ENCODE measurements at regions not wholly inside any gene's neighbourhood (a gene's known extent, or its start where the extent isn't known, plus 50 kb on each side); places are given as distances from the start of the nearest gene placed in this dataset.
"Not testable (repeated sequence)": the region's sequence is repeated elsewhere in the genome, so short reads cannot be mapped to it uniquely, and the experiment has no call there.

DNA sequence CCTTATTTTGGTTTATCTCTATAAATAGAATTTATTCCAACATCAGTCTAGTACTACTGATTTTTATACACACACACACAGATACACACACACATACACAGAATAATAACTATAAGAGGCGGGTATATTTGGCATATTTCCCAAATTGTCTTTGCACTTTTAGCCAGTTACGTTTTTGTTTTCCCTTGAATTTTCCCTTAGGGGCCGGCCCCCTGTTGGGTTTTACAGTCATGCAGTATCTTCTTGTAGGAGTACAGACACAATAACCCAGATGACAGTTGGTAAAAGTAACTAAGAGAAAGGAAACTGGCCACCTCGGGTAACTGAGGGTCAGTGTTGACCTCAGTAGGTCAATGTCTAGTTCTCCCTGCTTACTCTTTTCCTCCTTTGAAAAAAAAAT lies 50.9 kb downstream of the DISP1 start:
- DNase-seq, result no peak

DNA sequence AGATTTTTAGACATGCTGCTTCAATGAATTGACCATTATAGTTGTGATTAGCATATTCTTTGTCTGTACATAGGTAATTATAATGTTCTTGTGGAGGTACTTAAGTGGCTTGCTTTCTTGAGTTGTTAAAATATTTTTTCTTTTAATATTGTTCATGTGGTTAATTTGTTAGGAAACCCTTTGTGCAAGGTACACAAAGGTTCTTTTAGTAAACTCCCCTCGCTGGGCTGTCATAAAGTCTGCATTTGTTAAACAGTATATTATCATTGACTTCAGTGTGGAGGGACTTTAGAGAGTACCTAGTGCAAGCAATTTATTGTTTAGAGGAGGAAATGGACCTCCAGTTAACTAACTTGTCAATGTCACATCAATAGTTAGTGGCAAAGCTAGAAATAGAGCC lies 52.5 kb downstream of the DISP1 start:
- DNase-seq, result no peak

DNA sequence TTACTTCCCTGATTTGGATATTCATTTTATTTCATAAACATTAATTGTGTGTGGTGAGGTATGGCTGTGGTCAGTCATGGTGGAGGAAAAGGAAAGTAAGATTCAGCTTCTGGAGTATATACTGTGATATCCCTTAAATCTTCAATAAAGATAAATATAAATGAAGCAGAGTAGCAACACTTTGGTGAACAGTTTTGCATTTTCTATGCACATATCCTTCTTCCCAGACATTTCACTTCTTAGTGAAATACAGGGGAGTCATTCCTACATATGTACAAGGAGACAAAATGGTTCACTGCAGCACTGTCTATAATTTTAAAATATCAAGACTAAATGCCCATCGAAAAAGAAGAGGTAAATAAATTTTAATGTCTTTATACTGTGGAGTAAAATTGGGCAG lies 61.3 kb downstream of the DISP1 start:
- DNase-seq, result no peak

DNA sequence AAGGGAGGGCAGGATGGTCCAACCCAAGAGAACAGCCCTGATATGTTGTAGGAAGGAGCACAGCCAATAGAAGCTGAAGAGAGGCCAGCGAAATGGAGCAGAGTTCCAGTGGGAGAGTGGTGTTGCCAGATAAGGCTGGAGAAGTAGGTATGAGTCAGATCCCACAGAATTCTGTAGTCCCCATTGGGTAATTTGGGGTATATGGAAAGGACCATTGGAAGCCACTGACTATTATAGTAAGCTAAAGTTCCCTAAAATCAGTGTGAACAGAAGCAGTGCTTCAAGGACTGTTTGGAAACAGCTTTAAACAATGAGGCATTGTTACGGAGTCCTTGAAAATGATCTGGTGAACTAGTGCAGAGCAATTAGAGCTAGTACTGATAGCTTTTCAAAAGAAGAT lies 63.0 kb downstream of the DISP1 start:
- DNase-seq, result no peak

DNA sequence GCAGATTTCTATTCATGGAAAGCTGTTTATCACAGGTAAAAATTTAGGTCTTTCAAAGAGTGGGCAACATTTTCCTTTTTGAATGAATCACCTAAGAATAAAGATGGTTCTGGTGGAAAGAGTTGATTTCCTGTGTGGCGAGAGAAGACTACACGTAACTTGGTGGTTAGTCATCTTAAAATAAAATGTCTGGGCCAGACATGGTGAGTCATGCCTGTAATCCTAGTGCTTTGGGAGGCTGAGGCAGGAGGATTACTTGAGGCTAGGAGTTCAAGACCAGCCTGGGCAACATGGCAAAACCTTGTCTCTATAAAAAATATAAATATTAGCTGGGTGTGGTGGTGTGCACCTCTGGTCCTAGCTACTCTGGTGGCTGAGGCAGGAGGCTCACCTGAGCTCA lies 65.7 kb downstream of the DISP1 start:
- DNase-seq, result peak; percentile 21

DNA sequence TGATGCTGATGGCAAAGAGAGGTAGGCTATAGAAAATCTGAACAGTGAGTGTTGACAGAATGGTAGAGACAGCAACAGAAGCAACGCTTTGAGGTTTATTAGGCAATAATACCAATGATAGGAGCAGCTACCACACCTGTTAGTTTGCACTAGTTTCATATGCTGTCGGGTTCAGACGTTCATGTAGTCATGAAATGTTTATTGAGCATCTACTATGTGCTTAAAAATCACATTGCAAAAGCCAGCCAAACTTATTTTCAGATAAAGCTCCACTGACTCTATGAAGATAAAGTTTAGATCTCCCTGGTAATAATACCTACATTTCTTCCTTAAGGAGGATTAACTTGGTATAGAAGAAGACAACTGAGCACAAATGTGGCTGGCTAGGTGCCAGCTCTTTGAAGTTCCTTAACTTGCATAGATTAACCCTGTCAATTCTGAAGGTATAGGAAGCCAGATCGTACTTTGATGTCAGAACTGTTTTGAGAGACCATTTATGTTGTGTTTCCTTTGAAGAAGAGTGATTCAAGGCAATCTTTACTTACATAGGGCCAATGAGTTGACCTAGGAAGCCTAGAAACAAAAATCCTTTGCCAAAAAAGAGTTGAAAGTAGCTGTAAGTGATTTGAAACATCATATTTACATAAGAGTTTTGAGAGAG lies 71.5 kb downstream of the DISP1 start:
- no peak for DNase-seq

DNA sequence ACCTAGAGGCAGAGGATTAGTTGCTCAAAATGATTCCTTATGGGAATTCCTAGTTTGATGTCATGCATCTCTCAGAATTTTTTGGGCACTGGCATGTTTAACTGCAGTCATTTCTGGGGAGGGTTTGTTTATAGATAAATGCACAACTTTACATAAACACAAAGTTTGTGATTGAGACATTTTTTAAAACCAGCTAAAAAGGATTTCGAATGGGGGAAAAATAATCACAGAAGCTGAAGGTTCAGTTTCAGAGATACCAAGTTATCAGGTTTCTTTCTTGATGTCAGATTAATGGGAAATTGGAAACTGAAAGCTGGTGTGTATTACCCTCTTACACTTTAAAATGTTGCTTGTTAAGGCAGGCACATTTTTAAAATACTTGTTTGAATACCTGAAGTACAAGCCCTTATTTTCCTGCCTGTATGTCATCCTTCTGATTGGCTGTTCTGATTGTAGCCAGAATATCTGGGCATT lies 72.1 kb downstream of the DISP1 start:
- DNase-seq, result no peak

DNA sequence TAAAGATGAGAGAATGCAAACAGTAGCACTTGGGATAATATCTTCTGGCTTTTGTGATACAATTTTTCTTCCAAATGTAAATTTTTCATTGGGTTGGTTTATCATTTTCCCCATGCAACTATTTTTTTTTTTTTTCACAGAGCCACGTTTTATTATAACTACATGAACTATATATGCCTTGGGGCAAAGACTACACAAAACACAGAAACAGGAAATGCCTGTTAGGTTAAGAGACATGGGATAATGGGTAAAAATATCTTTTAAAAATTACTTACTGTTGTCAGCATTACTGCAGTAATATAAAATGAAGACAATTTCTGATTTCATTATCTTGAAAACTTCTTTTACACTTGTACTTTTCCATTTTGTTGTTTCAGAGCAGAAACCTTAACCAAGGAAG lies 74.6 kb downstream of the DISP1 start:
- DNase-seq, result no peak

DNA sequence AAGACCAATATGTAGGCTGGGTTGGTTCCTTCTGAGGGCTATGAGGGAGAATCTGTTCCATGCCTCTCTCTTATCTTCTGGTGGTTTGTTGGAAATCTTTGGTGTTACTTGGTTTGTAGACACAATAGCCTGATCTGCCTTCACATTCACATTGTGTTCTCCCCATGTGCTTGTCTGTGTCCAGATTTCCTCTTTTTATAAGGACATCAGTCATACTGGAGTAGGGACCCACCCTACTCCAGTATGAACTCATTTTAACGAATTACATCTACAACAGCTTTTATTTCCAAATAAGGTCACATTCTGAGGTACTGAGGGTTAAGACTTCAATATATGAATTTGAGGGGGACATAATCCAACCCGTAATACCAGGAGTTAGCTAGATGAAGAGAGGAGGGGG lies 75.9 kb downstream of the DISP1 start:
- no peak for DNase-seq

DNA sequence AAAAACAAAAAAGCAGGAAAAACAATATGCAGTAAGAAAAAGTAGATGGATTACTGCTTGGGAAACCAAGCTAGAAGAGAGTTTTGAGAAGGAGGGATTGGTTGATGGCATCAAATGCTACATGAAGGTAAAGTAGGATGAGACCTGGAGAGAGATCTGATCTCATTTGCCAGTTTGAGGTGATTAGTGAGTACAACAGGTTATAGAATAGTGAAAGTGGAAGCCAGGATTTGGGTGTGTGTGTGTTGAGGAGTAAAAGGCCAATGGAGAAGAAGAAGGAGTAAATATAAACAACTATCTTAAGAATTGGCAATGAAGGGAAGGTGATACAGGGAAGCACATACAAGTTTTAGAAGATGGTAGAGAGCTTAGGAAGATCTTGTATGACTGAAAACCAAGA lies 76.7 kb downstream of the DISP1 start:
- no peak for DNase-seq

DNA sequence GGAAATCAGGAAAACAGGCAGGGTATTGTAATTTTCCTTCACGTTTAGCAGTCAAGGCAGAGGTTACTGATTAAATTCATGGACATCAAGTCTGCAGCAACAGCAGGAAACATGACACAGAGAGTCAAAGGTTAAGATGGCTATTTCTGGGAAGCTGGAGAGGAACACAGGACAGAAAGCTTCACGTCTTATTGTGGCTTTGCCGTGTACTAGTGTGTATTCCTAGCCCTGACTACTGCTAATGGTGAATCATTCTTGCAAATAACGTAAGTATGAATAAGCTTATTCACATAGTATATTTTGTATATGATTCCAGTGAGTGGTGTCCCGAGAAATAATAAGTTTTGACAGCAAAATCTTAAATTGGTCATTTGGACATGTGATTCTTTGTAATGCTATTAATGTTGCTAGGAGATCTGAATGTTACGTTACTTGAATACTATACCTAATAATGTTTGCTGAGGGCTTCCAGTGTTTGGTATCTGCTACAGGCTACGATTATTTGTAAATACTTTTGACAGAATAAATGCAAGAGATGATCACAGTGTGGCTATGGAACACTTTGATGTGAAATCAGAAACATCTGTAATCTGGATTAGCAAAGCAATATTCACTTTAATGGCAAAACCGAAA lies 77.4 kb downstream of the DISP1 start:
- DNase-seq, result no peak

DNA sequence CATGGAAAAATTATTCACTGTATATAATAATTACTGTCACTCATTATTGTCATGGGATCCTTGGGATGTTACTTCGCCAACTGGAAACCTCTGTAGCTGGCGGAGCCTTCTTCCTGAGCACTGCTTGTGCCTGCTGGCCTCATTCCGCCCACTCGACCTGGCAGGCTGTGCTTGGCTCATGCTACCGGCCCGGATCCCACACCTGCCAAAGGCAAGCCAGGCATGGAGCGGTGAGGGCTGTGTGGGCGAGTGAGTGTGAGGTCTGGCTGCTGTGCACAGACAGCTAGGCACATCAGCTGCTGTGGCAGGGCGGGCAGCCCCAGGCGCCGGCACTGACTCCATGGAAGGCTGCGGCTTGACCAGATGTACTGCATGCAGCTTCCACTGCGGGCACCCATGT lies 78.4 kb downstream of the DISP1 start:
- no peak for DNase-seq

DNA sequence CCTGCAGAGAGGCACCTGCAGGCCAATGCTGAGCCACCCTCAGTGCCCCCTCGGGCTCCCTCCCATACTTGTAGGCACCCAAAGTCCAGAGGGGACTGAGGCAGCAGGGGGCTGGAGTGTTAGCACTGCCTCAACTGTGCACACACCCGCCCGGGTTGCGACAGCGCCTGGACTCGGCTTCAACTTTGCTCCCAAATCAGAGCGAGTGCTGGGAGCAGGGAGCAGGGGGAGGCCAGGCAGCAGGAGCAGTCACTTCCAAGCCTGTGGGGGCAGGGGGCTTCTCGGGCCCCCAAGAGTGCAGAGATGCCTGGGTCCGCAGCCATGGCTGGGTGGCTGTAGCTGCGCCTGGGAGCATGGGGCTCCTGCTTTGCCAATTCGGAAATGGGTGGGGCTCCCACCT lies 79.5 kb downstream of the DISP1 start:
- DNase-seq, result no peak

DNA sequence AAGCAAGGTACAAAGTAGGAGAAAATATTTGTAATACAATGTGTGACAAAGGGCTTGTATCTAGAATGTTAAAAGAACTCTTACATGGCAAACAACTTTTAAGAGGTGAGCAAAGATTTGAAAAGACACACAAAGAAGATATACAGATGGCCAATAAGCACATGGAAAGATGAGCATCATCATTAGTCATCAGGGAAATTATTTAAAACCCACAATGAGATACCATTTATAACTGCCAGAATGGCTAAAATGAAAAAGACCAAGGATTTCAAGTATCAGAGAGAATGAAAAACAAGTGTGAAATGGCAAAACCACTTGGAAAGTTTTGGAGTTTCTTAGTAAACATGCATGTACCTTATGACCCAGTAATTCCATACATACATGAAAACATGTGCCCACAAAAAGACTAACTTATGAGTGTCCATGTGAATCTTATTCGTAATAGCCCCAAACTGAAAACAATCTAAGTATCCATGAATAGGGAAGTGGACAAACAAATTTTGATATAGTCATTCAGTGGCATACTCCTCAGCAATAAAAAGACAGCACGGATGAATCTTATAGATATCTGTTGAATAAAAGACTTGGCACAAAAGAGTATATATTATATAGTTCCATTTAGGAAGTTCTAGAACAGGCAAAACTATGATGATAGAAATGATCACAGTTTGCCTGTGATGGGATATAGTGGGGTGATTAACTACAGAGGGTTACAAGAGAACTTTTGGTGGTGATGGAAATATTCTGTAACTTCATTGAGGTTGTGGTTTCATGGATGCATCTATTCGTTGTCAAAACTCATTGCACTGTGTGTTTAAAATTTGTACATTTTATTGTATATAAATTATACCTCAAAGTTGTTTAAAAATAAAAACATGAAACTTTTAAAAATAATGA lies 82.0 kb downstream of the DISP1 start:
- no peak for DNase-seq

DNA sequence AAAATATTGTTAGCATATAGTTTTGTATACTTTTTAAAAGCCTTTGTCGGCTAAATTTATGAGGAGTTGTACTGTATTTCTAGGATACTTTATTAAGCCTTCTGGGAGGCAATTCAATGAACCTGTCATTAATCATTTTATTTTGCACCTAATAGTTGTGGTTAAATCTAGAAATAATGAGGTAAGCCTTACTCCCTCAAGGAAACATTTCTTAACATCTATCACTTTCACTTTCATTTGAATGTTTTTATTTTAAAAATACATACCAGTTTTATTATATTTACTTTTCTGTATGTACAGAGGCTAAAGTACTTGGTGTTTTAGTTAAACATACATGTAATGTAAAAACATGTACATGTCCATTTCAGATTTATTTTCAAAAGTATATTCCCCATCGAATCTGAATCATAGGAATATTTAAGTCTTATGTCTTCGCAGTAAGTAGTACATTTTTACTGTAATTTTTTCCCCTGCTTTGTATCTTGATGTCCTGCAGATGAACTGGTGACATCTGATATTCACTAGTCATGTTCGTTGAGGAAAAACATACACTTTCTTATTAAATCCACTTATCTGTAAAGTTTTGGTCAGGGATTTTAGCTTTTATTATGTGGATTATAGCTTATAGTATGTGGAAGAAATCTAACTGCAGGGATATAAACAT lies 82.8 kb downstream of the DISP1 start:
- DNase-seq, result no peak

DNA sequence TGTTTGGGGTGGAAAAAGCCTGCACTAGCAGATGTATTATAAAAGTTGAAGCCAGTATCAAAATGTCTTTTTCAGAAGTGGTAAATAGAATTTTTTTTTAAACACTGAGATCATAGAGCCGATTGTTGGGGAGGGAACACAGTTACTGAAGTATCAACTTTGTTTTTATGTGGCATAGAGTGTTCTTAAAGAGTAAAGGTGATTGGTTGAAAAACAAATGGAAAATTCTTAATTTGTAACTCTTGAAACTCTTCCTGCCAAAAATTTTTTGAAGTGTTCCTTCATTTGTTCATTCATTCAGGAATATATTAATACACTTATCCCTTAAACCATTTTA lies 83.3 kb downstream of the DISP1 start:
- DNase-seq, result no peak

DNA sequence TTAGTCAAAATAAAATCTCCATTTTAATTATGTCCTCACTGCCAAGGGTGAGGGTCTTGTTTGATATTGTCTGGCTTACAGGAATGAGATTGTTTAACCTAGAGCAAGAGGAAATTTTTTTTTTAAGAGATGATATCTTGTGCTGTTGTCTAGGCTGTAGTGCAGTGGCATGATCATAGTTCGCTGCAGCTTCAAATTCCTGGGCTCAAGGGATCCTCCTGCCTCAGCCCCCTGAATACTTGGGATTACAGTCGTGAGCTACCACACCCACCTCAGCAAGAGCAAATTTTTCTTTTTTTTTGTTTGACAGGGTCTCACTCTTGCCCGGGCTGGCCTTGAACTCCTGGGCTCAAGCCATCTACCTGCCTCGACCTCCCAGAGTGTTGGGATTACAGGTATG lies 84.6 kb downstream of the DISP1 start:
- DNase-seq, result no peak

DNA sequence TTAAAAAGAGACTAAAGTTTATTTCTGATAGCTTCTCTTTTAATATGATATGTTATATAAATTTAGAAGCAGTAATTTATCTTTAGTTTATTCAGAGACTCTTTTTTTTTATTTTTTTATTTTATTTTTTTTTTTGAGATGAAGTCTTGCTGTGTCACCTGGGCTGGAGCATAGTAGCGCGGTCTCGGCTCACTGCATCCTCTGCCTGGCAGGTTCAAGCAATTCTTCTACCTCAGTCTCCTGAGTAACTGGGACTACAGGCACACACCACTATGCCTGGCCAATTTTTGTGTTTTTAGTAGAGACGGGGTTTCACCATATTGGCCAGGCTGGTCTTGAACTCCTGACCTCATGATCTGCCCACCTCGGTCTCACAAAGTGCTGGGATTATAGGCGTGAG lies 89.6 kb downstream of the DISP1 start:
- no peak for DNase-seq

DNA sequence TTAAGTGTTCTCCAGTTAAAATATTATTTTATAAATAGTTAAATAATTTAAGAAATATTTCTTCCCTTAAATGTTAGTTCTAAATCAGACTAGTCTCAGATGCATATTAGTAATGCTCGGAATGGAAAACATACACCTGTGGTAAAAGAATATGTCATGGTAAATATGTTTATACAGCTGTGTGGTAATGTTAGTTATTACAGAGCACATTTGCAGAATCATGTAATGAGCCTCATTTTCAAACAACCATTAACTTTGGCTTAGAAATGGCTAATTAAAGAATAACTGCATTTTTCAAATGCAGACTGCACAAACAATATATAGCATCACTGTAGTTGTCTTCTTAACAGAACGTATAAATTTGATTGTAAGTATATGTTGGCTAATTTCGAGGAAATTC lies 90.3 kb downstream of the DISP1 start:
- DNase-seq, result no peak

DNA sequence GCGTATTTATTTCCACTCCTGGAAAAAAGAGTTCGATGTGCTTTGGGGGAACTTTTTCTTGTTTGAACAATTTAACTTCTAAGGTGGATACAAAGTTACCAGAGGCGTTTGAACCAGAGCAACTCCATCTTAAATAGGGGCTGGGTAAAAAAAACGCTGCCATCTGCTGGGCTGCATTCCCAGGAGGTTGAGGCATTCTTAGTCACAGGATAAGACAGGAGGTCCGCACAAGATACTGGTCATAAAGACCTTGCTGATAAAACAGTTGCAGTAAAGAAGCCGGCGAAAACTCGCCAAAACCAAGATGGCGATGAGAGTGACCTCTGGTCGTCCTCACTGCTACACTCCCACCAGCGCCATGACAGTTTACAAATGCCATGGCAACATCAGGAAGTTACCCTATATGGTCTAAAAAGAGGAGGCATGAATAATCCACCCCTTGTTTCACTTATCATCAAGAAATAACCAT lies 91.5 kb downstream of the DISP1 start:
- DNase-seq, result not testable (repeated sequence)

DNA sequence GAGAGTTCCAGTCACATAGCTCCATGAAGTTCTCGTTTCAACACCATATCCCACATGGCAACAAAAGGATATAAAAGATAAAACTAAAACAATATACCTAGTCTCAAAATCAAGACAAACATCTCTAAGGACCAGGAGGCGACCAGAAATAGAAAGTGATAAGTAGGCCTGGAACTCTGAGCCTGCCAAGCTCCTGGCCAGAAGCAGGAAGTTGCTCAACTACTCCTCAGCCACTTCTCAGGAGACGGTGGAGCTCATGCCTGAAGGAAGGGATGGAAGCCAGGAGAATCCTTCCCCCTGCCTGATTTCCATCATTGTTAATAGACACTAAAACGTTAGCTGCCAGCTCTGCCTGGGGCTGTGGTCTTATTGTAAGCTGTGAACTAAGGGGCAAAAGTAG lies 94.7 kb downstream of the DISP1 start:
- DNase-seq, result no peak

DNA sequence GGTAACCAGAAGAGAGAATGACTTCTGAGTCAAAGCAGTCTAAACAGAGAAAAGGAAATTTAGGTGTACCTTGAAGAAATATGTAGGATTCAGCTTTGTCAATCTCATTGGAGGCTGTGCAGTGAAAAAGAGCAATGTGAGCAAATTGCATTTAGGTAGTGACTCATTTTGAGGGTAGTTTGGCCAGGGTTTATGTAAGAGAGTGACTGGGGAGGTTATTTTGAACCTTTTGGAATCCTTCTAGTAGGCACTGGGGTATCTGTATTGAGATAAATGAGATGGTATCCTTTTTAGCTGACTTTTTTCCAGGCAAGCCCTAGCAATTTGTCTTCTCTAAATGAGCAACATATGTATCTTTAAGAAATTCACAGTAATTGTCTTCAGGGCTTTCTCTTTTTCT lies 95.9 kb downstream of the DISP1 start:
- DNase-seq, result no peak

DNA sequence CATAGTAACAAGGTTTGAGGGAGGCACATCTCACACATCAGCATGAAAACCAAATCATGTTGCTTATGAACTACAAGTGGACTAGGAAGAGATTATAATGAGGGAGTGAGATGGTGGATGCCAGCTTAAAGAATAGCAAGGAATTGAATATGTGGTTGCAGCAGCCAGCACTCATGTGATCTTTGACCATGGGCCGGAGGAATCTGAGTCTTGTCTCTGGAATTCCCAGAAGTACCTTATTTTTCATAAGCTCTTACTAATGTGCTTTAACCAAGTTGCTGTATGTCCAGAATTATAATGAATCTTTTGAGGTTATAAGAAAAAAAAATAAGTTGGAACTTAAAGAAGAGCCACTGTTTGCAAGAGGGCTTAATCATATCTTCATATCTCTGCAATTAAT lies 97.0 kb downstream of the DISP1 start:
- DNase-seq, result no peak

DNA sequence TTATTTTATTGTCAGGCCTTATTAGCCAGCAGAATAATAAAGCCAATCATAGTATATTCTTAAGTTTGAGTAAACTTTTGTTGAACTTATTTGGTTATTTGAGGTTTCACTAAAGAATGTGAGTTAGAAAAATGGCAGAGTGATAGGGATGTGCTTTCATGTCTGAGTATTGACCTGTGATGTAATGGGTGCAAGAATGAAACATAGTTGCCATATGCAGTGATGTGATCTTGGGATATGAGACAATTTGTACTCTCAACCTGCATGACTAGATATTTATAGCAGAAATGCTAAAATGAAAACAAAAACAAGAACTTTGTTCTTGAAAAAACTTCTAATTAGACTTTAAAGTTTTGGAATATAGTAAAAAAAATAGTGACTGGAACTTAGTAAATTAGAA lies 97.9 kb downstream of the DISP1 start:
- DNase-seq, result no peak

Data from stimulated activated CD4-positive, alpha-beta T cell treated with anti-CD3 and anti-CD28 coated beads, Interleukin-12 subunit alpha, Interleukin-12 subunit beta, amount 100 ng/mL, for 4 hours (primary cell).